Dermis microvascular lymphatic vessel endothelial cell (primary cell): ENCODE measurements at regions not wholly inside any gene's neighbourhood (a gene's known extent, or its start where the extent isn't known, plus 50 kb on each side); places are given as distances from the start of the nearest gene placed in this dataset.
A peak's percentile ranks its signal among the peaks of the same experiment; 100 is the strongest.

Experiments used
- DNase-seq, 2 donors: peaks; one replicate each; pipeline versions ENCODE4 v3.0.0 to v3.0.0-alpha.2; 2010; ENCODE audit warnings: low read depth in 2 of 2

- DNase-seq: no peak
Observed at GRCh38 chr13:52975969-52976368, 52.6 kb upstream of the OLFM4 start.

GRCh38 chr13:52975161-52975560 lies 53.5 kb upstream of the OLFM4 start:
- no peak for DNase-seq

GRCh38 chr13:52974711-52975110 lies 53.9 kb upstream of the OLFM4 start:
- DNase-seq: no peak

GRCh38 chr13:52969373-52969772 lies 59.2 kb upstream of the OLFM4 start:
- no peak for DNase-seq

GRCh38 chr13:52968074-52968700 lies 60.4 kb upstream of the OLFM4 start:
- DNase-seq: peak; percentile 42 to 69

- no peak for DNase-seq
Observed at GRCh38 chr13:52961987-52962386, 66.6 kb upstream of the OLFM4 start.

- no peak for DNase-seq
Observed at GRCh38 chr13:52961256-52961910, 67.2 kb upstream of the OLFM4 start.

GRCh38 chr13:52955472-52955874 lies 73.1 kb upstream of the OLFM4 start:
- no peak for DNase-seq

- DNase-seq: no peak
Observed at GRCh38 chr13:52954838-52955237, 73.8 kb upstream of the OLFM4 start.

GRCh38 chr13:52950436-52950956 lies 78.1 kb upstream of the OLFM4 start:
- DNase-seq: no peak

GRCh38 chr13:52949742-52950141 lies 78.9 kb upstream of the OLFM4 start:
- no peak for DNase-seq

- no peak for DNase-seq
Observed at GRCh38 chr13:52949044-52949443, 79.6 kb upstream of the OLFM4 start.

GRCh38 chr13:52947921-52948373 lies 80.7 kb upstream of the OLFM4 start:
- DNase-seq: no peak

- DNase-seq: no peak
Observed at GRCh38 chr13:52945348-52945747, 83.3 kb upstream of the OLFM4 start.

- DNase-seq: no peak
Observed at GRCh38 chr13:52944697-52945096, 83.9 kb upstream of the OLFM4 start.

- DNase-seq: no peak
Observed at GRCh38 chr13:52938065-52938464, 89.6 kb upstream of the PCDH8 start.

GRCh38 chr13:52936806-52937205 lies 88.4 kb upstream of the PCDH8 start:
- DNase-seq: no peak

- no peak for DNase-seq
Observed at GRCh38 chr13:52934258-52934657, 85.8 kb upstream of the PCDH8 start.

- DNase-seq: no peak
Observed at GRCh38 chr13:52933547-52934210, 85.2 kb upstream of the PCDH8 start.

- DNase-seq: no peak
Observed at GRCh38 chr13:52933099-52933498, 84.7 kb upstream of the PCDH8 start.

GRCh38 chr13:52932649-52933048 lies 84.2 kb upstream of the PCDH8 start:
- no peak for DNase-seq

GRCh38 chr13:52931539-52932431 lies 83.3 kb upstream of the PCDH8 start:
- no peak for DNase-seq
